Endothelial cell of umbilical vein (primary cell): ENCODE measurements at regions not wholly inside any gene's neighbourhood (a gene's known extent, or its start where the extent isn't known, plus 50 kb on each side); places are given as distances from the start of the nearest gene placed in this dataset.

Experiments
- BruUV-seq: library from RNA; stranded (reverse); fragments of 400-500 nt; replicated peaks from 2 replicates; lab custom pipeline; 2021; lab: Mats Ljungman, UMichigan
- CTCF ChIA-PET: fragments of 300-600, 350-600 bp; sonication (Branson Sonifier 250); formaldehyde crosslinking; loops from one replicate; lab custom pipeline; 2021; ENCODE audit warnings: antibody characterized with exemption, inconsistent platforms; lab: Charles Lee
- POLR2A ChIA-PET: fragments of 300-600, 350-600 bp; sonication (Branson Sonifier 250); formaldehyde crosslinking; loops from one replicate; lab custom pipeline; 2021; ENCODE audit warnings: antibody characterized with exemption, inconsistent platforms; lab: Charles Lee
- DNase-seq: peaks from one replicate; pipeline ENCODE4 v3.0.0-alpha.2; 2011; ENCODE audit warnings: low read depth, low spot score
- FAIRE-seq: peaks from 2 replicates; lab custom pipeline; 2011; peaks lifted over from hg19 to GRCh38; lab: Jason Lieb, UNC
- H2AFZ ChIP-seq: 2 replicates; pipeline ENCODE4 v1.6.0; 2012; ENCODE audit warnings: low read depth, low read length, control low read depth, inconsistent platforms
- H3K27ac ChIP-seq: 2 replicates; pipeline ENCODE4 v1.5.1; 2011; ENCODE audit warnings: low read depth, mild to moderate bottlenecking, control low read depth, low read length, moderate library complexity; ENCODE audit not compliant: insufficient read depth
- H3K27me3 ChIP-seq, 2 experiments: 2 replicates each; pipeline versions ENCODE4 v1.6.0 to v1.6.1; 2011; ENCODE audit warnings: low read length in 2 of 2, mixed read lengths in 1 of 2; ENCODE audit not compliant: control insufficient read depth in 2 of 2, insufficient read depth in 2 of 2
- H3K36me3 ChIP-seq, 2 experiments: 2 replicates in 1 of 2; 3 replicates in 1 of 2; pipeline ENCODE4 v1.5.1; 2011; ENCODE audit warnings: low read length in 2 of 2, mild to moderate bottlenecking in 1 of 2, moderate library complexity in 1 of 2; ENCODE audit not compliant: control insufficient read depth in 2 of 2, insufficient read depth in 2 of 2; ENCODE audit errors: extremely low read depth in 1 of 2
- H3K4me1 ChIP-seq: 3 replicates; pipeline ENCODE4 v1.5.1; 2011; ENCODE audit warnings: mild to moderate bottlenecking, low read length; ENCODE audit not compliant: control insufficient read depth, insufficient read depth; ENCODE audit errors: extremely low read depth
- H3K4me2 ChIP-seq: 2 replicates; pipeline ENCODE4 v1.6.1; 2011; ENCODE audit warnings: low read length, control low read depth, mixed read lengths; ENCODE audit not compliant: insufficient read depth
- H3K4me3 ChIP-seq, 3 experiments: fragments of 200-600 bp in 1 of 3; sonication (generic), shearing (Covaris generic) in 1 of 3; replicated peaks in 1 of 3; 2 replicates each; pipeline ENCODE4 v1.5.1; 2011 to 2016; ENCODE audit warnings: control low read depth in 3 of 3, low read length in 3 of 3, mild to moderate bottlenecking in 2 of 3, inconsistent platforms in 1 of 3, low read depth in 1 of 3, moderate library complexity in 1 of 3; ENCODE audit not compliant: insufficient read depth in 1 of 3
- H3K79me2 ChIP-seq: 2 replicates; pipeline ENCODE4 v1.6.0; 2012; ENCODE audit warnings: low read length, inconsistent platforms; ENCODE audit not compliant: control insufficient read depth, insufficient read depth
- H3K9ac ChIP-seq: replicated peaks from 2 replicates; pipeline ENCODE3; 2011; ENCODE audit warnings: low read length, control low read depth; ENCODE audit not compliant: insufficient read depth; ENCODE audit errors: extremely low read depth
- H3K9me1 ChIP-seq: replicated peaks from 3 replicates; pipeline ENCODE4 v1.6.0; 2011; ENCODE audit warnings: mild to moderate bottlenecking, low read length; ENCODE audit not compliant: control insufficient read depth, insufficient read depth; ENCODE audit errors: extremely low read depth
- H3K9me3 ChIP-seq: replicated peaks from 2 replicates; pipeline ENCODE4 v1.5.1; 2012; ENCODE audit warnings: low read length, inconsistent platforms; ENCODE audit not compliant: control insufficient read depth, insufficient read depth
- H4K20me1 ChIP-seq: replicated peaks from 2 replicates; pipeline ENCODE3; 2011; ENCODE audit warnings: mild to moderate bottlenecking, low read length; ENCODE audit not compliant: control insufficient read depth, insufficient read depth; ENCODE audit errors: extremely low read depth
- CTCF ChIP-seq, 2 donors: IDR thresholded peaks; 1 replicate in 1 of 2; 2 replicates in 1 of 2; pipeline ENCODE4 v1.5.1; 2011; ENCODE audit warnings: low read length in 2 of 2, mild to moderate bottlenecking in 2 of 2, moderate library complexity in 2 of 2, control low read depth in 1 of 2, inconsistent platforms in 1 of 2, low read depth in 1 of 2; ENCODE audit not compliant: insufficient read depth in 1 of 2; ENCODE audit errors: extremely low read depth in 1 of 2
- EZH2 ChIP-seq: IDR thresholded peaks from 2 replicates; pipeline ENCODE4 v1.6.1; 2012; ENCODE audit warnings: borderline replicate concordance, low read depth, mild to moderate bottlenecking, moderate library complexity, low read length, inconsistent platforms; ENCODE audit not compliant: severe bottlenecking
- MAX ChIP-seq: IDR thresholded peaks from 2 replicates; pipeline ENCODE4 v1.6.1; 2011; ENCODE audit not compliant: insufficient read depth, insufficient read length
- POLR2A ChIP-seq: IDR thresholded peaks from 2 replicates; pipeline ENCODE4 v1.6.1; 2012; ENCODE audit warnings: low read depth, mild to moderate bottlenecking, control low read depth, low read length
- POLR2AphosphoS5 ChIP-seq: IDR thresholded peaks from 2 replicates; pipeline ENCODE4 v1.6.1; 2012; ENCODE audit warnings: low read depth, mild to moderate bottlenecking, control low read depth, low read length, moderate library complexity; ENCODE audit not compliant: insufficient read depth
- dilution Hi-C: fragments of 300-500 bp; cut with MboI; formaldehyde crosslinking; loops from one replicate; pipeline ENCODE4 v1.15.0; 2019; ENCODE audit warnings: low sequenced_read_pairs; ENCODE audit not compliant: extremely low pct_ligation_motif_present
- intact Hi-C: fragments of 100-400 bp; cut with micrococcal nuclease; formaldehyde crosslinking; loops from one replicate; pipeline ENCODE4 v1.10.0; 2022

DNA sequence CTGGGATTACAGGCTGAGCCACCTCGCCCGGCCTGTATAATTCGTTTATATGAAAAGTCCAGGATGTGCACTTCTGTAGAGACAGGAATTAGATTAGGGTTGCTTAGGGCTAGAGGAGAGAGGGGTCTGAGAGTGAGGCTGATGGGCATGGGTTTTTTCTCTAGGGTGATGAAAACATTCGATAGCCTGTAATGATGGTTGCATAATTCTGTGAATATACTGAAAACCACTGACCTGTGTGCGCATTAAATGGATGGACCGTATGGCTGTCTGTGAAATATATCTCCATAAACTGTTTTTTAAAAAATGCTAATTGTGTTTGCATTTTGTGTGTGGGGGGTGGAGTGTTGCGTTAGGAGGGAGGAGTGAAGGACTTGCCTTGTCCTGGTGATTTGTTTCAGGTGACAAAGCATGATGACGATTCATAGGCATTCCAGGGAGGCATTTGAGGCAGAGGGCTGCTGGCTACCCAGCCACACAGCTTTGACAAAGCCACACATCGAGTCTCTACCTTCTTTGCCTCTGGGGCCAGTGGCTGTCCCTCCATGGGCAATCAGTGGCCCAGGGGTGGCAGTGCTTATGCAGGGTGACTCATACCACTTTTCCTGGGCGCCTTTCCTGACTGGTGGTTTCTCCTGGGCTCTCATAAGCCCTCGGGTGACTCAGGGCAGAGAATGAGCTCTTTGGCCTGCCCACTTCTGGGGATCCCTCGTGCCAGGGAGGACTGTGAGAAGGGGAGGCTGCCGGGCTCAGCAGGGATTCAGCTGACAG is 148.5 kb upstream of the WSCD1 start:
- H3K27ac ChIP-seq: no peak overlapping the region
- H3K36me3 ChIP-seq: no peaks in the 10 kb centered on the region
- H3K4me1 ChIP-seq: no peaks in the 10 kb centered on the region
- dilution Hi-C loops: no loop called here
- no TSS peak for BruUV-seq
- H4K20me1 ChIP-seq: no peaks in the 10 kb centered on the region
- intact Hi-C loops: no loop called here
- DNase-seq (no peak), FAIRE-seq (no peak)
- no peak overlapping the region for H3K9ac ChIP-seq
- no peaks in the 10 kb centered on the region for H3K9me3 ChIP-seq
- no peak overlapping the region for H2AFZ ChIP-seq
- TF ChIP-seq POLR2A (no peak), EZH2 (no peak), MAX (no peak), CTCF (IDR thresholded peaks at IDR 0.05; ENCODE audit: extremely low read depth in 1 of 2, insufficient read depth in 1 of 2, low read depth in 1 of 2, low read length in 2 of 2) (no peak), POLR2AphosphoS5 (no peak)
- CTCF ChIA-PET: no interaction called here
- H3K4me3 ChIP-seq: no peak overlapping the region
- POLR2A ChIA-PET: no interaction called here
- no peaks in the 10 kb centered on the region for H3K9me1 ChIP-seq
- H3K79me2 ChIP-seq: no peaks in the 10 kb centered on the region
- no peak overlapping the region for H3K4me2 ChIP-seq
- H3K27me3 ChIP-seq: no peaks in the 10 kb centered on the region
